BLaER1 treated with 17β-estradiol and CSF1 and Interleukin-3, amounts not matched to agents 10 nM and 100 nM (cell line): ENCODE measurements at regions not wholly inside any gene's neighbourhood (a gene's known extent, or its start where the extent isn't known, plus 50 kb on each side); places are given as distances from the start of the nearest gene placed in this dataset.

Experiments
- H3K27ac ChIP-seq, 11 experiments: shearing (Covaris generic); formaldehyde crosslinking; 2 replicates each; pipeline ENCODE4 v1.8.1; 2022
- H3K27me3 ChIP-seq, 11 experiments: shearing (Covaris generic); formaldehyde crosslinking; 2 replicates each; pipeline ENCODE4 v1.8.1; 2022
- H3K36me3 ChIP-seq, 11 experiments: shearing (Covaris generic); formaldehyde crosslinking; 2 replicates each; pipeline ENCODE4 v1.8.1; 2022
- H3K4me1 ChIP-seq, 10 experiments: shearing (Covaris generic); formaldehyde crosslinking; 2 replicates each; pipeline ENCODE4 v1.8.1; 2022
- H3K4me2 ChIP-seq, 11 experiments: shearing (Covaris generic); formaldehyde crosslinking; 2 replicates each; pipeline ENCODE4 v1.8.1; 2022
- H3K4me3 ChIP-seq, 10 experiments: shearing (Covaris generic); formaldehyde crosslinking; 2 replicates each; pipeline ENCODE4 v1.8.1; 2022
- H3K9ac ChIP-seq, 11 experiments: shearing (Covaris generic); formaldehyde crosslinking; 2 replicates each; pipeline ENCODE4 v1.8.1; 2022
- H3K9me3 ChIP-seq, 11 experiments: shearing (Covaris generic); formaldehyde crosslinking; replicated peaks in 1 of 11; 2 replicates each; pipeline ENCODE4 v1.8.1; 2022
- H4K20me1 ChIP-seq, 11 experiments: shearing (Covaris generic); formaldehyde crosslinking; 2 replicates each; pipeline ENCODE4 v1.8.1; 2022
- Cebpa-rat ChIP-seq, 11 experiments: shearing (Covaris generic); IDR thresholded peaks; 2 replicates each; pipeline ENCODE4 v1.8.1; 2022

DNA sequence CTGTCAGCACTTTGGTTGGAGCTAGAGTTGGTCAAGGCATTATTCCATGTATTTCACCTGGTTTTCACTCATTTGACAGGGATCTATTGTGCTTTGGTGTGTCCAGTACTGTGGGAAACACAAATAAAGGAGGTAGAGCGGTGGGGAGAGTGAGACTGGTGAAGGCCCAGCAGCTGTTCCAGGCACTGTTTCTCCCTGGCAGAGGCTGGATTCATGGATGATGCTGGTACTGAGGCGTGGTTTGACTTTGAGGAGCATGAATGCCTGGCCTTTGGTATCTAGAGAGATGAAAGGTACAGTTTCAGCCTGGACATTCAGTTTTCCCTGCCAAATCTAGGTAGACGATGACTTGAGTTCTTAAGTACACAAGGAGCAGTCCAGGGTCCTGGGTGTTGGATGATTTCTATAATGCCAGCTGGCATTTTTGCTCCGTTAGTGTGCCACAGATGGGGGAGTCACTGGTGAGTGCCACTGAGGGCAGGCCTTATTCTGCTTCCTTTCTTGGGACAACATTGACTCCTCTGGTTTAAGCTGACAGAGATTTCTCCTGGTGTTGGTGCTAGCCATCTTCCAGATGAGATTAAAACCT, 162.2 kb upstream of the BMPER start:
- Histone ChIP-seq H3K4me1 (no peaks in the 10 kb centered on the region), H3K9me3 (peaks cover 7 to 20% (median 10%) of the 10 kb centered on the region in 11 experiments; a peak in 14 of 22 replicates), H3K27ac (no peak overlapping the region), H3K4me2 (no peak overlapping the region), H3K4me3 (no peak overlapping the region), H4K20me1 (no peaks in the 10 kb centered on the region), H3K36me3 (no peaks in the 10 kb centered on the region), H3K27me3 (no peaks in the 10 kb centered on the region), H3K9ac (no peak overlapping the region)
- TF ChIP-seq Cebpa-rat (IDR thresholded peaks at IDR 0.05) = no peak

DNA sequence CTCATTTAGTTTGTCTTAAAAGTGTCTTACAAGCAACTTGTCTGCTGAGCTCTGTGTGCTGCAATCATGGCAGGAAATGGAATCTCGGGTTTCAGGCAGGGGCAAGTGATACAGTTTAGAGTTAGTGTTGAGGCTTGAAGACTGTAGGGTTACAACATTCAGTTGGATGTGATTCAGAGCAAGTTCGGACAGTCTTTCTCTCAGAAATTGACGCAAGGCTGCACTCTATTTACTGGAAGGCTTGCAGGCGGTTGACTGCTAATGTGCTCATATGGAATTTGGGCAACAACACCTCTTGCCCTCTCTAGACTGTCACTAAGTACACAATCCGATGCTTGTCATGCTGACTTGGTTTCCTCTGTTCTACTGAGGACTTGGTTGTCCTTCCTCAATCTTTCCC, 161.7 kb upstream of the BMPER start:
- no peak overlapping the region for H3K9ac ChIP-seq
- peaks cover 7 to 20% (median 10%) of the 10 kb centered on the region in 11 experiments; a peak in 14 of 22 replicates for H3K9me3 ChIP-seq
- H4K20me1 ChIP-seq = no peaks in the 10 kb centered on the region
- H3K27me3 ChIP-seq = no peaks in the 10 kb centered on the region
- no peaks in the 10 kb centered on the region for H3K36me3 ChIP-seq
- TF ChIP-seq Cebpa-rat (IDR thresholded peaks at IDR 0.05) = no peak
- H3K4me3 ChIP-seq = no peak overlapping the region
- H3K27ac ChIP-seq = no peak overlapping the region
- H3K4me2 ChIP-seq = no peak overlapping the region
- no peaks in the 10 kb centered on the region for H3K4me1 ChIP-seq

DNA sequence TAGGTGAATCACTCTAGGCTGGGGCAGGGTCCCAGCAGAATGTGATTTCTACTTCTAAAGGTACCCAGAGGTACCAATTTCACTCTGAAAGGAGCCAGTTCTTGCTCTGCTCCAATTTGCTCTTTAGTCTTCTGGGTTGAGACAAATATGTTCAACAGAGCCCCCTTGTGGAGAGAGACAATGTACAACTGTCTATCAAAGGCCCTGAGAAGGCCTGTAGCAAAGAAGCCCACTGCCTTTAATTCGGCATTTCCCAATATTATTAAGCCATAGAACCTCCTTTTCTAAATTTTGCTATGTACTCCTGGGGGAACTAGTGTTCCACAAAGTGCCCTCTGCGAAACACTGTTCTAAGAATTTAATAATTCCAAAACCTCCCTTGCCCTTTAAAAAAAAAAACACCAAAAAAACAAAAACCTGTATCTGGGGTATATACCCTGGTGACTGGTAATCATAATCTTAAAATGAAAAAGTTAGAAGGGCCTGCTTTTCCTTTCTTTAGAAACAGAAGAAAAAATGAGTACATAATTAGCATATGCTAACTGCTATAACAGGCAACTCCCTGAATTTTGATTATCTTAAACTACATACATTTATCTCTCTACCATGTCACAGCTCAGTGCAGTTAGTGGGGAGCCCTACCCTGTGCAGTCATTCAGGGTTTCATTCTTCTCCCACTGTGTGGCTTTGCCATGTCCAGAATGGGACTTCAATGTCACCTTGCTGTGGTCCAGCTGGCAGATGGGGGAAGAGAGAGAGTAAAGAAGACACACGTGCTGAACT, 160.9 kb upstream of the BMPER start:
- TF ChIP-seq Cebpa-rat (IDR thresholded peaks at IDR 0.05) = no peak
- Histone ChIP-seq H4K20me1 (no peaks in the 10 kb centered on the region), H3K9me3 (peaks cover 7 to 20% (median 10%) of the 10 kb centered on the region in 11 experiments; a peak in 14 of 22 replicates), H3K4me2 (no peak overlapping the region), H3K36me3 (no peaks in the 10 kb centered on the region), H3K27ac (no peak overlapping the region), H3K27me3 (no peaks in the 10 kb centered on the region), H3K9ac (no peak overlapping the region), H3K4me3 (no peak overlapping the region), H3K4me1 (peaks cover 0 to under 1% (median 0%) of the 10 kb centered on the region in 10 experiments; a peak in 1 of 20 replicates)

DNA sequence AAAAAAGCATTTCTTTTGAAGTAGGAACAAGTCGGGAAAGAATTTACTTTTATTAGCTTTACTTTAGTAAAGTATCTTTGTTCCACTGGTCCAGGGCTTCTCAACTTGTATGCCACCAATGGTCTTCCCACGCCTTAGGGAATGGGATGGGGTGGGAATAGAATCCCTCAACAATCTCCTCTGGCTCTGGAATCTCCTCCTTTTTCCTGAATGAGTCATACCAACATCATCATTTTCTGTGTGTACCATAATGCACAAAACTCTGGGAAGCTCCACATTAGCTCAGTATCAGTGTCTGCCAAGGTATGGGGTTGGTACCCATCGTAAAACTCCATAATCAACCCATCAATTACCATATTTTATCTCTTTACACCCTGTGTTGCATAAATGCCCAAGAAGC, 159.4 kb upstream of the BMPER start:
- Histone ChIP-seq H3K9me3 (peaks cover 7 to 20% (median 10%) of the 10 kb centered on the region in 11 experiments; a peak in 14 of 22 replicates), H3K36me3 (no peaks in the 10 kb centered on the region), H3K9ac (no peak overlapping the region), H3K4me3 (no peak overlapping the region), H4K20me1 (no peaks in the 10 kb centered on the region), H3K27me3 (no peaks in the 10 kb centered on the region), H3K27ac (no peak overlapping the region), H3K4me2 (no peak overlapping the region), H3K4me1 (peaks cover 0 to 14% (median 10%) of the 10 kb centered on the region in 10 experiments; a peak in 10 of 20 replicates)
- no peak for TF ChIP-seq Cebpa-rat (IDR thresholded peaks at IDR 0.05)

DNA sequence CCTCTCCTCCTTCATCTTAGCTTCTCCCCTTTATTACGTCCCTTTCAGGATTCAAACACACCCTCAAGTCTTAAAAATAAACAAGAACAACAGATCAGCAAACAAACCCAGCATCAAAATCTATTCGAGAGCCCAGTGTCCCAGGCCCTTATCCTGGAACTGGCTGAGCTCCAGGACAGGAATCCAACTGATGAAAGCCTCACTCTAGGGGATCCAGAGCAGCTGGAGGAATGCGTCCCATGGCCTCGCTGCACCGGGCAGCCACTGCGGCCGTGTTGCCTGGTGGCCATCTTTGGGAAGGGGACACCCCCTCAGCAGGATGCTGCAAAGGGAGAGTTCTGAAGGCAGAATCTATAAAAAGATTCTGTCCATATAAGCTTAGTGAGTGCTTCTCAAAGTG, 156.5 kb upstream of the BMPER start:
- Histone ChIP-seq H3K4me1 (peaks cover 0 to 17% (median 13%) of the 10 kb centered on the region in 10 experiments; a peak in 11 of 20 replicates), H3K27ac (no peak overlapping the region), H3K9me3 (peaks cover 3 to 12% (median 6%) of the 10 kb centered on the region in 11 experiments; a peak in 14 of 22 replicates), H3K4me3 (no peak overlapping the region), H3K27me3 (no peaks in the 10 kb centered on the region), H3K36me3 (no peaks in the 10 kb centered on the region), H4K20me1 (no peaks in the 10 kb centered on the region), H3K9ac (no peak overlapping the region), H3K4me2 (no peak overlapping the region)
- TF ChIP-seq Cebpa-rat (IDR thresholded peaks at IDR 0.05) = no peak

DNA sequence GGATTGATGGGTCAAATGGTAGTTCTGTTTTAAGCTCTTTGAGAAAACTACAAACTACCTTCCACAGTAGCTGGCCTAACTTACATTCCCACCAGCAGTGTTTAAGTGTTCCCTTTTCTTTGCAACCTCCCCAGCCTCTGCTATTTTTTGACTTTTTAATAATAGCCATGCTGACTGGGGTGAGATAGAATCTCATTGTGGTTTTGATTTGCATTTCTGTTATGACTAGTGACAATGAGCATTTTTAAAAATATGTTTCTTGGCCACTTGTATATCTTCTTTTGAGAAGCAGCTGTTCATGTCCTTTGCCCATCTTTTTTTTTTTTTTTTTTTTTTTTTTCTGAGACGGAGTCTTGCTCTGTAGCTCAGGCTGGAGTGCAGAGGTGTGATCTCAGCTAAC, 155.2 kb upstream of the BMPER start:
- Histone ChIP-seq H3K4me1 (peaks cover 0 to 17% (median 13%) of the 10 kb centered on the region in 10 experiments; a peak in 11 of 20 replicates), H3K4me2 (peak overlapping the region in 9 of 11 experiments; percentile 3 to 59 (median 40); a peak in 13 of 22 replicates), H4K20me1 (no peaks in the 10 kb centered on the region), H3K4me3 (no peak overlapping the region), H3K9ac (no peak overlapping the region), H3K27ac (no peak overlapping the region), H3K27me3 (no peaks in the 10 kb centered on the region), H3K36me3 (no peaks in the 10 kb centered on the region), H3K9me3 (no peaks in the 10 kb centered on the region)
- no peak for TF ChIP-seq Cebpa-rat (IDR thresholded peaks at IDR 0.05)

DNA sequence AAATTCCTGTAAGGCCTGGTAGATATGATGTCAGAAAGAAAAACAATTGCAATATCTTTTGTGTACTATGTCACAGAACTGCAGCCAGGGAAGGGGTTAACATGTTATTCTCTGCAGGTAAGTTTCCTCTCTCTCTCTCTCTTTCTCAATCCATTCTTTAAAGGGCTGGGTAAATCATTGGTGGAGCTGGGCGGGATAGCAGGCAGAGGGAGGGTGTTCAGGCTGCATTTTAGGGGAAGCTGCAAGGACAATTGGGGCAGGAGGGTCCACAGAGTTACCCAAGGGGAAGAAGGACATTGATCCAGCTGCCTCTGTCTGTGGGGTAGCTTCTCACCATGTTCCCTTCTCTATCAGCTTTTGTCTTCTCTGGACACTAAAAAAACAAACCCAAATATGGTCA, 153.9 kb upstream of the BMPER start:
- H4K20me1 ChIP-seq = no peaks in the 10 kb centered on the region
- no peak for TF ChIP-seq Cebpa-rat (IDR thresholded peaks at IDR 0.05)
- H3K9ac ChIP-seq = no peak overlapping the region
- no peaks in the 10 kb centered on the region for H3K27me3 ChIP-seq
- H3K4me1 ChIP-seq = peaks cover 0 to 17% (median 13%) of the 10 kb centered on the region in 10 experiments; a peak in 11 of 20 replicates
- H3K9me3 ChIP-seq = no peaks in the 10 kb centered on the region
- H3K4me2 ChIP-seq = no peak overlapping the region; a peak in 1 of 22 replicates
- no peak overlapping the region for H3K4me3 ChIP-seq
- H3K27ac ChIP-seq = no peak overlapping the region
- no peaks in the 10 kb centered on the region for H3K36me3 ChIP-seq

DNA sequence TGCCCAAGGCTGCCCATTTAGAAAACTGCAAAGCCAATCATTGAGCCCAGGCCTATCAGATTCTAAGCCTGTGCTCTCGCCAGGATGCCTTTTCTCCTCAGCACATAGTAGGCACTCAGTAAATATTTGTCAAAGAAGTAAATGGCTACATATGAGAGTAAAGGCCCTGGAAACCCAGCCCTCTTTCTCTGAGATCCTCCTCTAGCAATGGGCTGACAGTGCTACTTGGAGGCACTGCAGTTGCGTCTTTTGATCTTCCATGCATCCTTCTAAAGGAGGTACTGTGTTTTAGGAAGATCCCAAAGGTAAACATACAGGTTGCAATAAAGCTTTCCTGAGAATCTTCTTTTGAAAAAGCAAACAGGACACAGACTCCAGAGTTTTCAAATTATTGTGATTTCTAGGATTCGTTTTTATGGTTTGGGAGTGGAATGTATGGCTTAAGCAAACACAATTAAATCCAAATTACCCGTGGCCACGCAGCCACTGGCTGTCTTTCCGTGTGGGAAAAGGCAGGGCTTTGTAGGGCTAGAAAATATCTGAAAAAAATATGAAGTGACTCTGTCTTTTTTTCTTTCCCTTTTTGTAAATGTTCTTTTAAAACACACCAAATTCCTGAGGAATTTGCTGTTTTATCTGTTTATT, 151.3 kb upstream of the BMPER start:
- no peak overlapping the region for H3K27ac ChIP-seq
- no peaks in the 10 kb centered on the region for H4K20me1 ChIP-seq
- no peak overlapping the region for H3K4me2 ChIP-seq
- no peaks in the 10 kb centered on the region for H3K27me3 ChIP-seq
- H3K36me3 ChIP-seq = no peaks in the 10 kb centered on the region
- H3K4me1 ChIP-seq = peaks cover 0 to 22% (median 13%) of the 10 kb centered on the region in 10 experiments; a peak in 11 of 20 replicates
- no peak for TF ChIP-seq Cebpa-rat (IDR thresholded peaks at IDR 0.05)
- no peak overlapping the region for H3K9ac ChIP-seq
- no peak overlapping the region for H3K4me3 ChIP-seq
- no peaks in the 10 kb centered on the region for H3K9me3 ChIP-seq
